ENCODE measurements at regions not wholly inside any gene's neighbourhood (a gene's known extent, or its start where the extent isn't known, plus 50 kb on each side); places are given as distances from the start of the nearest gene placed in this dataset.

GRCh38 chr2:220574038-220574437, 946.6 kb downstream of the SLC4A3 start:
- Histone ChIP-seq H3K27ac (replicated peaks) (no peak overlapping the region), H3K4me1 (no peaks in the 10 kb centered on the region), H3K27me3 (ENCODE audit: low read depth) (no peaks in the 10 kb centered on the region), H3K9me3 (replicated peaks) (no peaks in the 10 kb centered on the region), H3K36me3 (no peaks in the 10 kb centered on the region), H3K4me3 (no peak overlapping the region)
- intact Hi-C loops (cut with micrococcal nuclease) = no loop called here
- no peak for TF ChIP-seq CTCF (IDR thresholded peaks at IDR 0.05; ENCODE audit: borderline replicate concordance)
- no peak for DNase-seq

- intact Hi-C loops (cut with micrococcal nuclease) = no loop called here
- no peaks in the 10 kb centered on the region for H3K4me1 ChIP-seq
- no peak overlapping the region for H3K4me3 ChIP-seq
- H3K27ac ChIP-seq (replicated peaks) = no peak overlapping the region
- no peaks in the 10 kb centered on the region for H3K36me3 ChIP-seq
- no peak for TF ChIP-seq CTCF (IDR thresholded peaks at IDR 0.05; ENCODE audit: borderline replicate concordance)
- H3K9me3 ChIP-seq (replicated peaks) = no peaks in the 10 kb centered on the region
- no peaks in the 10 kb centered on the region for H3K27me3 ChIP-seq (ENCODE audit: low read depth)
- no peak for DNase-seq
Measured at GRCh38 chr2:220575963-220576362, 948.5 kb downstream of the SLC4A3 start.

- Histone ChIP-seq H3K9me3 (replicated peaks) (no peaks in the 10 kb centered on the region), H3K4me1 (no peaks in the 10 kb centered on the region), H3K36me3 (no peaks in the 10 kb centered on the region), H3K27ac (replicated peaks) (no peak overlapping the region), H3K27me3 (ENCODE audit: low read depth) (no peaks in the 10 kb centered on the region), H3K4me3 (no peak overlapping the region)
- DNase-seq = no peak
- TF ChIP-seq CTCF (IDR thresholded peaks at IDR 0.05; ENCODE audit: borderline replicate concordance) = no peak
- intact Hi-C loops (cut with micrococcal nuclease) = no loop called here
Measured at GRCh38 chr2:220579452-220579851, 952.0 kb downstream of the SLC4A3 start.

- H3K27me3 ChIP-seq (ENCODE audit: low read depth) = peaks cover 4% of the 10 kb centered on the region
- DNase-seq = no peak
- no peak overlapping the region for H3K4me3 ChIP-seq
- H3K9me3 ChIP-seq (replicated peaks) = no peaks in the 10 kb centered on the region
- no peak for TF ChIP-seq CTCF (IDR thresholded peaks at IDR 0.05; ENCODE audit: borderline replicate concordance)
- no peaks in the 10 kb centered on the region for H3K4me1 ChIP-seq
- intact Hi-C loops (cut with micrococcal nuclease) = no loop called here
- H3K36me3 ChIP-seq = no peaks in the 10 kb centered on the region
- H3K27ac ChIP-seq (replicated peaks) = no peak overlapping the region
Measured at GRCh38 chr2:220580113-220580512, 952.7 kb downstream of the SLC4A3 start.

GRCh38 chr2:220583725-220584124, 956.3 kb downstream of the SLC4A3 start:
- intact Hi-C loops (cut with micrococcal nuclease) = no loop called here
- Histone ChIP-seq H3K27ac (replicated peaks) (no peak overlapping the region), H3K27me3 (ENCODE audit: low read depth) (peaks cover 4% of the 10 kb centered on the region), H3K4me1 (no peaks in the 10 kb centered on the region), H3K9me3 (replicated peaks) (no peaks in the 10 kb centered on the region), H3K36me3 (no peaks in the 10 kb centered on the region), H3K4me3 (no peak overlapping the region)
- TF ChIP-seq CTCF (IDR thresholded peaks at IDR 0.05; ENCODE audit: borderline replicate concordance) = no peak
- no peak for DNase-seq

GRCh38 chr2:220585241-220585640, 957.8 kb downstream of the SLC4A3 start:
- H3K27me3 ChIP-seq (ENCODE audit: low read depth) = peaks cover 4% of the 10 kb centered on the region
- no peak for TF ChIP-seq CTCF (IDR thresholded peaks at IDR 0.05; ENCODE audit: borderline replicate concordance)
- intact Hi-C loops (cut with micrococcal nuclease) = no loop called here
- no peaks in the 10 kb centered on the region for H3K4me1 ChIP-seq
- H3K36me3 ChIP-seq = no peaks in the 10 kb centered on the region
- H3K9me3 ChIP-seq (replicated peaks) = no peaks in the 10 kb centered on the region
- DNase-seq = no peak
- no peak overlapping the region for H3K27ac ChIP-seq (replicated peaks)
- no peak overlapping the region for H3K4me3 ChIP-seq
